Heart left ventricle (tissue), 16 donors: ENCODE measurements at regions not wholly inside any gene's neighbourhood (a gene's known extent, or its start where the extent isn't known, plus 50 kb on each side); places are given as distances from the start of the nearest gene placed in this dataset.

Experiments
- ATAC-seq, 4 donors: fragments of 200-7000 bp; cut with Tn5 transposase; one replicate each; pipeline ENCODE4 v1.9.1; 2020 to 2022; ENCODE audit warnings: moderate library complexity in 4 of 4, mild to moderate bottlenecking in 3 of 4, moderate number of reproducible peaks in 1 of 4
- DNase-seq, 5 donors: peaks; one replicate each; pipeline ENCODE4 v3.0.0-alpha.2; 2020
- H3K27ac ChIP-seq, 12 donors: fragments of 200-600 bp; sonication (generic) in 4 of 12; one replicate each; pipeline versions ENCODE4 v1.5.0 to v1.8.0; 2016 to 2022; ENCODE audit warnings: mild to moderate bottlenecking in 2 of 12
- H3K27me3 ChIP-seq, 9 donors: fragments of 200-600 bp; sonication (generic) in 2 of 9; one replicate each; pipeline versions ENCODE4 v1.5.1 to v1.8.0; 2016 to 2022; ENCODE audit warnings: mild to moderate bottlenecking in 3 of 9
- H3K36me3 ChIP-seq, 9 donors: fragments of 200-600 bp; sonication (generic) in 2 of 9; one replicate each; pipeline versions ENCODE4 v1.5.0 to v1.8.0; 2018 to 2022; ENCODE audit warnings: mild to moderate bottlenecking in 2 of 9
- H3K4me1 ChIP-seq, 12 donors: fragments of 200-600 bp; sonication (generic) in 4 of 12; one replicate each; pipeline versions ENCODE4 v1.5.0 to v1.8.0; 2016 to 2022; ENCODE audit warnings: mild to moderate bottlenecking in 3 of 12
- H3K4me3 ChIP-seq, 12 donors: fragments of 200-600 bp; sonication (generic) in 4 of 12; one replicate each; pipeline versions ENCODE4 v1.5.0 to v1.8.0; 2017 to 2022; ENCODE audit warnings: mild to moderate bottlenecking in 9 of 12, moderate library complexity in 4 of 12
- H3K9me3 ChIP-seq, 12 donors: fragments of 200-600 bp; sonication (generic) in 4 of 12; one replicate each; pipeline versions ENCODE4 v1.5.0 to v1.8.0; 2016 to 2022; ENCODE audit warnings: mild to moderate bottlenecking in 1 of 12
- POLR2A ChIP-seq, 2 donors: fragments of 450-650 bp; IDR thresholded peaks; one replicate each; pipeline ENCODE4 v1.6.1; 2017; ENCODE audit warnings: antibody characterized with exemption in 2 of 2, mild to moderate bottlenecking in 2 of 2, moderate library complexity in 2 of 2
- WGBS, 4 donors: extraction: QIAGEN DNeasy Blood & Tissue Kit in 2 of 4; methylation state at CpG; one replicate each; pipeline versions ENCODE4 v1.1.5 to v1.1.7; 2013 to 2018; 5-methylcytosine and 5-hydroxymethylcytosine counted together
- intact Hi-C, 10 donors: fragments of 100-400 bp; cut with DNase I; formaldehyde crosslinking; loops; one replicate each; pipeline versions ENCODE4 v1.11.1 to v1.14.2; 2022
- TF ChIP-seq, protein P1 (sequence below), 12 donors: fragments of 200-600 bp; sonication (generic) in 4 of 12; IDR thresholded peaks; one replicate each; pipeline versions ENCODE4 v1.5.0 to v1.8.0; 2018 to 2022; ENCODE audit warnings: antibody characterized with exemption in 12 of 12, mild to moderate bottlenecking in 5 of 12
- donor health status: ischemic (EF 13 %, LVEDD 7.1; RV severe dilation, severe dysfunction).
- donor health status: healthy with polysubstance abuse.
- donor health status: DM: no; HTN: yes; CAD: no.
- donor health status: DM: no; HTN: no; CAD: no.
- donor health status: ischemic (EF 25% LVEDD 6.9; RV normal size, moderate dysfunction).
- donor health status: ischemic (EF 25% LVEDD 5.7; RV mildly dilated, moderate dysfunction).
- donor health status: healthy.
- donor health status: DM: yes; HTN: yes; CAD: no.
- donor health status: ischemic (EF 35%, LVEDD 5.7; RV mildly dilated, moderate dysfunction).
- donor health status: nonischemic (EF 11% LVEDD 7.7; RV severe dilation, severe dysfunction).
- donor health status: DM: yes; HTN: yes; CAD: no.
- donor health status: PGD.
- donor health status: ischemic (EF 29% LVEDD 5.4; RV normal size, mild dysfunction).
- donor health status: nonischemic (EF 23%, LVEDD 6.1; RV moderate dilation, normal function).

DNA sequence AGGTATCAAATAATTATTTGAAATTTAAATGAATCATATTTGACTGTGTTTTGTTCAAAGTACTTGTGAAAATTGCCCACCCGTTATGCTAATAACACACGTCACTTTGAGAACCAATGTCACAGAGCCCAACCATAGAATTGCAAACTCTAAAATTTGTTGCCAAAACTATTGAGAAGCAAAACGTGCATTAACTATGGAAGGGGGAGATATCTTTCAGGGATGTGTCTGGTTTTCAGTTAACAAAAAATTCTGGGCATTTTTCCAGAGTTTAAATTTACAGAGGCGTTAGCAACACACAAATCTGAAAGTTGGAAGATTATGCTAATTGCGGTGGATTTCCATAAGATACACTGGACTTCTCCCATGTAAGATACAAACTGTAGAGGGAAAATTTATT lies 371.8 kb upstream of the E2F7 start:
- no peak for DNase-seq
- Histone ChIP-seq H3K4me1 (peaks cover 0 to 6% (median 0%) of the 10 kb centered on the region in 12 donors), H3K27me3 (no peaks in the 10 kb centered on the region), H3K27ac (no peak overlapping the region), H3K4me3 (no peak overlapping the region), H3K9me3 (no peaks in the 10 kb centered on the region), H3K36me3 (no peaks in the 10 kb centered on the region)
- WGBS, 4 donors: 57 to 60% (median 59%) methylated on average over 5 of the region's 5 CpGs
- ATAC-seq: no peak
- intact Hi-C loops: loop anchor here in 1 of 10 donors (10.0 kb wide), 1 partner anchor 112 kb away; no protein-coding TSS in a partner anchor
- TF ChIP-seq, protein P1, sequence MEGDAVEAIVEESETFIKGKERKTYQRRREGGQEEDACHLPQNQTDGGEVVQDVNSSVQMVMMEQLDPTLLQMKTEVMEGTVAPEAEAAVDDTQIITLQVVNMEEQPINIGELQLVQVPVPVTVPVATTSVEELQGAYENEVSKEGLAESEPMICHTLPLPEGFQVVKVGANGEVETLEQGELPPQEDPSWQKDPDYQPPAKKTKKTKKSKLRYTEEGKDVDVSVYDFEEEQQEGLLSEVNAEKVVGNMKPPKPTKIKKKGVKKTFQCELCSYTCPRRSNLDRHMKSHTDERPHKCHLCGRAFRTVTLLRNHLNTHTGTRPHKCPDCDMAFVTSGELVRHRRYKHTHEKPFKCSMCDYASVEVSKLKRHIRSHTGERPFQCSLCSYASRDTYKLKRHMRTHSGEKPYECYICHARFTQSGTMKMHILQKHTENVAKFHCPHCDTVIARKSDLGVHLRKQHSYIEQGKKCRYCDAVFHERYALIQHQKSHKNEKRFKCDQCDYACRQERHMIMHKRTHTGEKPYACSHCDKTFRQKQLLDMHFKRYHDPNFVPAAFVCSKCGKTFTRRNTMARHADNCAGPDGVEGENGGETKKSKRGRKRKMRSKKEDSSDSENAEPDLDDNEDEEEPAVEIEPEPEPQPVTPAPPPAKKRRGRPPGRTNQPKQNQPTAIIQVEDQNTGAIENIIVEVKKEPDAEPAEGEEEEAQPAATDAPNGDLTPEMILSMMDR (IDR thresholded peaks at IDR 0.05): no peak
- TF ChIP-seq POLR2A (IDR thresholded peaks at IDR 0.05): no peak

DNA sequence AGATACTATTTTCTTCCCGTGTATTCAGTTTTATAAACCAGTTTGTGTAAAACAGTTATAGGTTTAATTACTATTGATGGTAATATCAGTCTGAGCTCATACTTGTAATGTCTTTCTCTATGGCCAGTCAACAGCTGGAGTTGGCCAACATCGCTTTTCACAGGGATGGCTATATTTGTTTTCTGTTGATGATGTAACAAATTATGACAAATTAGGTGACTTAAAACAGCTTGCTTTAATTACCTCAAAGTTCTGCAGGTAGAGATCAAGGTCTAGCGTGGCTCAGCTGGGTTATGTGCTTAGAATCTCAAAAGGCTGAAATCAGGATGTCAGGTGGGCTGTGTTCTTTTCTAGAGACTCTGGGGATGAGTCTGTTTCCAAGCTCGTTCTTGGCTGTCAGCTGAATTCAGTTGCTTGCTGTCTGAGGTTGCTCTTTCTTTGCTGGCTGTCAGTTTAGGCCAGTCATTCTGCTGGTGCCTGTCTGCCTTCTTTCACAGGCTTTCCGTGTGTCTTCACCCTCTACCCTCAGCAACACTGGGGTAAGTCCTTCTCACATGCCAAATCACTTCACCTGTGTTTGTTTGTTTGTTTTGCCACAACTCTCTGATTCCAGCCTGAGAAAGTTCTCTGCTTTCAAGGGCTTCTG lies 370.2 kb upstream of the E2F7 start:
- ATAC-seq (peak in 2 of 4 donors; percentile 26 to 45), DNase-seq (no peak)
- TF ChIP-seq, protein P1 (IDR thresholded peaks at IDR 0.05): no peak
- no peak for TF ChIP-seq POLR2A (IDR thresholded peaks at IDR 0.05)
- WGBS, 4 donors: 63 to 75% (median 67%) methylated on average over 5 of the region's 5 CpGs
- Histone ChIP-seq H3K4me3 (no peak overlapping the region), H3K36me3 (no peaks in the 10 kb centered on the region), H3K4me1 (peaks cover 0 to 6% (median 0%) of the 10 kb centered on the region in 12 donors), H3K27me3 (no peaks in the 10 kb centered on the region), H3K27ac (no peak overlapping the region), H3K9me3 (no peaks in the 10 kb centered on the region)
- intact Hi-C loops: loop anchor here in 1 of 10 donors (10.0 kb wide), 1 partner anchor 111 kb away; no protein-coding TSS in a partner anchor

DNA sequence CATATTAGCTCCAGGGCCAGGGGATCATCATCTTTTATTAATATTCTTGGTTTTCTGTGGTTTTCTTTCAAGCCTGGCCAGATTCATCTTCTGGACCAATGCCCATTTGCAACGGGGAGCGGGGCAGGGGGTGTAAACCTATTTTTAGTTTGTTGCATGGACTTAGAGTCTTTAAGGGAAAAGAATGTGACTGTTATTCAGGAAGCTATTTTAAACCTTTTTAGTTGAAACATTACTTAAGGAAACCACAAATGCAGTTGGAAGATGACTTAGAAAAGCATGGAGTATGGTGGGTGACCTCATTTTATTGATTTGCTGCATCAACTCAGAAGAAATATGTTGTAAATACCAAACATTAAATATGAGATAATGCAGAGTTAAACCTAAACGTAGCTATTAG lies 368.4 kb upstream of the E2F7 start:
- ATAC-seq (no peak), DNase-seq (no peak)
- H3K4me3 ChIP-seq: no peak overlapping the region
- no peaks in the 10 kb centered on the region for H3K9me3 ChIP-seq
- TF ChIP-seq, protein P1 (IDR thresholded peaks at IDR 0.05): no peak
- TF ChIP-seq POLR2A (IDR thresholded peaks at IDR 0.05): no peak
- intact Hi-C loops: loop anchor here in 1 of 10 donors (10.0 kb wide), 1 partner anchor 109 kb away; no protein-coding TSS in a partner anchor
- H3K27me3 ChIP-seq: no peaks in the 10 kb centered on the region
- H3K27ac ChIP-seq: no peak overlapping the region
- WGBS, 4 donors: 27 to 33% (median 31%) methylated on average over 3 of the region's 3 CpGs
- H3K4me1 ChIP-seq: peaks cover 0 to 6% (median 0%) of the 10 kb centered on the region in 12 donors
- H3K36me3 ChIP-seq: no peaks in the 10 kb centered on the region

DNA sequence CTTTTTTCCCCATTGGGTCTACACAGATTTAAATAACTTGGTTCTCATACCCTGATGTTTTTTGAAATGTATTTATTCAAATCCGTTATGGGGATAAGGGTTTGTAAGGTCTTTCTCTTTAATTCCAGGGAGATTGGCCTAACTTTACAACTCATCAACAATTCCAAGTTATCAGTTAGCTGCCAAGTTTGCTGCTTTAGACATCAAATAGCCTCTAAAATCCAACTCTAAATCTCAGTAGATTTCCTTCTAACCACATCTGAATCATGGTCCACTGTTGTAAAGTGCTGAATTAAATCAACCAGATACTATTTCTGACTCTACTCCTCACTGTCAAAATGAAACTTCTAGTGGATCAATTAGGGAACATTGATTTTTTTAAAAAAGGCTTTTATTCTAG lies 364.1 kb upstream of the E2F7 start:
- no peak for ATAC-seq
- intact Hi-C loops: no loop called here
- TF ChIP-seq POLR2A (IDR thresholded peaks at IDR 0.05): no peak
- TF ChIP-seq, protein P1 (IDR thresholded peaks at IDR 0.05): no peak
- H3K9me3 ChIP-seq: peaks cover 0 to 14% (median 0%) of the 10 kb centered on the region in 12 donors
- no peak for DNase-seq
- no peak overlapping the region for H3K4me3 ChIP-seq
- H3K27me3 ChIP-seq: no peaks in the 10 kb centered on the region
- 64 to 85% (median 74%) methylated on average over 1 of the region's 1 CpG for WGBS, 4 donors
- no peaks in the 10 kb centered on the region for H3K36me3 ChIP-seq
- no peak overlapping the region for H3K27ac ChIP-seq
- H3K4me1 ChIP-seq: peaks cover 0 to 6% (median 0%) of the 10 kb centered on the region in 12 donors
